Suprapubic skin (tissue), 4 donors: ENCODE measurements at regions not wholly inside any gene's neighbourhood (a gene's known extent, or its start where the extent isn't known, plus 50 kb on each side); places are given as distances from the start of the nearest gene placed in this dataset.
"Not testable (repeated sequence)": the region's sequence is repeated elsewhere in the genome, so short reads cannot be mapped to it uniquely, and the experiment has no call there.

Experiments
- DNase-seq, 2 donors: peaks; one replicate each; pipeline ENCODE4 v3.0.0-alpha.2; 2019; ENCODE audit warnings: low spot score in 2 of 2
- H3K27ac ChIP-seq: fragments of 200-600 bp; sonication (generic); one replicate; pipeline ENCODE4 v1.5.1; 2019
- H3K27me3 ChIP-seq: fragments of 200-600 bp; sonication (generic); one replicate; pipeline ENCODE4 v1.5.1; 2019
- H3K36me3 ChIP-seq: fragments of 200-600 bp; sonication (generic); one replicate; pipeline ENCODE4 v1.5.1; 2019
- H3K4me1 ChIP-seq: fragments of 200-600 bp; sonication (generic); one replicate; pipeline ENCODE4 v1.5.1; 2019
- H3K4me3 ChIP-seq: fragments of 200-600 bp; sonication (generic); one replicate; pipeline ENCODE4 v1.5.1; 2019; ENCODE audit warnings: mild to moderate bottlenecking
- H3K9me3 ChIP-seq: fragments of 200-600 bp; sonication (generic); one replicate; pipeline ENCODE4 v1.5.1; 2019
- EP300 ChIP-seq: sonication (generic); formaldehyde crosslinking; IDR thresholded peaks from one replicate; pipeline ENCODE4 v1.6.1; 2017; ENCODE audit warnings: antibody characterized with exemption
- POLR2A ChIP-seq, 2 donors: fragments of 450-650 bp; IDR thresholded peaks; one replicate each; pipeline ENCODE4 v1.6.1; 2017; ENCODE audit warnings: antibody characterized with exemption in 2 of 2, mild to moderate bottlenecking in 2 of 2, moderate library complexity in 2 of 2
- POLR2AphosphoS5 ChIP-seq, 3 donors: sonication (generic); formaldehyde crosslinking; IDR thresholded peaks; one replicate each; pipeline ENCODE4 v1.6.1; 2017; ENCODE audit warnings: antibody characterized with exemption in 3 of 3
- WGBS: methylation state at CpG from one replicate; pipeline ENCODE4 v1.1.5; 2018; 5-methylcytosine and 5-hydroxymethylcytosine counted together
- TF ChIP-seq, protein P1 (sequence below), 2 donors: fragments of 200-600 bp in 1 of 2; fragments of 450-650 bp in 1 of 2; sonication (generic) in 1 of 2; IDR thresholded peaks; one replicate each; pipeline ENCODE4 v1.5.1; 2016 to 2019; ENCODE audit warnings: antibody characterized with exemption in 2 of 2, mild to moderate bottlenecking in 1 of 2, moderate library complexity in 1 of 2

DNA sequence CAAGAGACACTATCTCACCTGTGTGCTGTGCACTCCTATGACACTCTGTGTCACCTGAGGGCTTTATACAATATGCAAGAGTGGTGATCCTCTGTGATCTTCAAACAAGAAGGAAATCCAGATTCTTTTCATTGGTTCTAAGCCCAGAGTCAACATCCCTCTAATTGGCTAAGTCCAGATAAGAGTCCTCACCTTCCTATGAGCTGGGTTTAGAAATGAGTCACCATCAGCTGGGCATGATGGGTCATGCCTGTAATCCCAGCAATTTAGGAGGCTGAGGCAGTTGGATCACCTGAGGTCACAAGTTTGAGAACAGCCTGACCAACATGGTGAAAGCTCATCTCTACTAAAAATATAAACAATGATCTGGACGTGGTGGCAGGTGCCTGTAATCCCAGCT, 144.4 kb downstream of the ZNF675 start:
- H3K9me3 ChIP-seq: no peaks in the 10 kb centered on the region
- TF ChIP-seq, protein P1, sequence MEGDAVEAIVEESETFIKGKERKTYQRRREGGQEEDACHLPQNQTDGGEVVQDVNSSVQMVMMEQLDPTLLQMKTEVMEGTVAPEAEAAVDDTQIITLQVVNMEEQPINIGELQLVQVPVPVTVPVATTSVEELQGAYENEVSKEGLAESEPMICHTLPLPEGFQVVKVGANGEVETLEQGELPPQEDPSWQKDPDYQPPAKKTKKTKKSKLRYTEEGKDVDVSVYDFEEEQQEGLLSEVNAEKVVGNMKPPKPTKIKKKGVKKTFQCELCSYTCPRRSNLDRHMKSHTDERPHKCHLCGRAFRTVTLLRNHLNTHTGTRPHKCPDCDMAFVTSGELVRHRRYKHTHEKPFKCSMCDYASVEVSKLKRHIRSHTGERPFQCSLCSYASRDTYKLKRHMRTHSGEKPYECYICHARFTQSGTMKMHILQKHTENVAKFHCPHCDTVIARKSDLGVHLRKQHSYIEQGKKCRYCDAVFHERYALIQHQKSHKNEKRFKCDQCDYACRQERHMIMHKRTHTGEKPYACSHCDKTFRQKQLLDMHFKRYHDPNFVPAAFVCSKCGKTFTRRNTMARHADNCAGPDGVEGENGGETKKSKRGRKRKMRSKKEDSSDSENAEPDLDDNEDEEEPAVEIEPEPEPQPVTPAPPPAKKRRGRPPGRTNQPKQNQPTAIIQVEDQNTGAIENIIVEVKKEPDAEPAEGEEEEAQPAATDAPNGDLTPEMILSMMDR (IDR thresholded peaks at IDR 0.05): no peak
- TF ChIP-seq EP300: no peak
- TF ChIP-seq POLR2AphosphoS5 (IDR thresholded peaks at IDR 0.05): no peak
- no peak for TF ChIP-seq POLR2A (IDR thresholded peaks at IDR 0.05)
- WGBS: 73% methylated on average over 1 of the region's 1 CpG
- no peak for DNase-seq
- no peak overlapping the region for H3K4me3 ChIP-seq
- H3K4me1 ChIP-seq: no peaks in the 10 kb centered on the region
- H3K36me3 ChIP-seq: no peaks in the 10 kb centered on the region
- no peaks in the 10 kb centered on the region for H3K27me3 ChIP-seq
- H3K27ac ChIP-seq: no peak overlapping the region

DNA sequence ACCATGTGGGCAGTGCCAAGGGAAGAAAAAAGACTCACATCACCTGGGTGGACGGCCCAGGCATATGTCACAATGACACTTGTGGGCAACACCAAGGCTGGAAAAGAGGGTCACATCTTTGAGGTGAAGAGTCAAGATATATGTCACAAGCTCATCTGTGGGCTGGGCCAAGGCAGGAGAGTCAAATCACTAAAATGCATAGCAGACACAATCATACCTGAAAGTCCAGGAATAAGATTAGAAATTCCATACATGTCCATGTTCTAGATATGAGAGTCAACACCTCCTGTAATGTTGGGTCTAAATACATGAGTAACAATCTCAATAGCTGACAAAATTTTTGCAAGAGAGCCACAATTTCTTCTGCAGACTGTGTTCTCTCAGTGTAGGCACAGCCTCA, 145.0 kb downstream of the ZNF675 start:
- Histone ChIP-seq H3K4me1 (no peaks in the 10 kb centered on the region), H3K36me3 (no peaks in the 10 kb centered on the region), H3K4me3 (no peak overlapping the region), H3K27me3 (no peaks in the 10 kb centered on the region), H3K27ac (no peak overlapping the region), H3K9me3 (no peaks in the 10 kb centered on the region)
- WGBS: 89% methylated on average over 1 of the region's 1 CpG
- DNase-seq: no peak
- TF ChIP-seq POLR2AphosphoS5 (IDR thresholded peaks at IDR 0.05): no peak

DNA sequence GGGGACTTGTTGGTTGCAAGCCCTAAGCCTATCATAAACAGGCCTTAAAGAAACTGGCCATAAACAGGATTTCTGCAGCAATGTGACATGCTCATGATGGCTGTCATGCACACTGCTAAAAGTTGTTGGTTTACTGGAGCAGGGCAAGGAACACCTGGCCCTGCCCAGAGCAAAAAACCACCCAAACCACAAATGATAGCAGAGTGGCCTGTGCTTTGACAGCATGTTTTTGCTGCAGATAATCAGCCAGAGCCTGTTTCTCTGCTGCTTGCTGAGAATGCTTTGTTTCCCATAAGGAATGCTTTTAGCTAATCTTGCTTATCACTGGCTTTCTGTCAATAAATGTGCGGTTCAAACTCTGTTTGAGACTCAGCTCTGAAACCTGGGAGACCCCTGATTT, 144.9 kb upstream of the ZNF91 start:
- DNase-seq, H3K4me1 ChIP-seq, H3K4me3 ChIP-seq, H3K36me3 ChIP-seq, H3K27ac ChIP-seq, H3K27me3 ChIP-seq, H3K9me3 ChIP-seq: not testable (repeated sequence)
- 47% methylated on average over 1 of the region's 1 CpG for WGBS

DNA sequence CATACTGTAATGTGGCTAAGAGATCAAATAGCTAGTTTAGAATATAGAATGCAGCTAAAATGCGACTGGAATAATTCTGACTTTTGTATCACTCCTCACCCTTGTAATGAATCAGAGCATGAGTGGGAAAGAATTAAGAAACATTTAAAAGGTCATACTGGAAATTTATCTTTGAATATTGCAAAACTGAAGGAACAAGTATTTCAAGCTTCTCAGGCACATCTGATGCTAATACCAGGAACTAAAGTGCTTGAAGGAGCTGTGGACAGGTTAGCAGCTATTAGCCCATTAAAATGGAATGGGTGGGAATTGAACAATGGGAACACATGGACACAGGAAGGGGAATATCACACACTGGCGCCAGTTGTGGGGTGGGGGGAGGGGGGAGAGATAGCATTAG, 144.2 kb upstream of the ZNF91 start:
- no peak overlapping the region for H3K4me3 ChIP-seq
- no peak for DNase-seq
- H3K27ac ChIP-seq: no peak overlapping the region
- no peaks in the 10 kb centered on the region for H3K4me1 ChIP-seq
- TF ChIP-seq EP300: no peak
- TF ChIP-seq, protein P1 (IDR thresholded peaks at IDR 0.05): no peak
- no peak for TF ChIP-seq POLR2A (IDR thresholded peaks at IDR 0.05)
- no peak for TF ChIP-seq POLR2AphosphoS5 (IDR thresholded peaks at IDR 0.05)
- no peaks in the 10 kb centered on the region for H3K9me3 ChIP-seq
- no peaks in the 10 kb centered on the region for H3K27me3 ChIP-seq
- no peaks in the 10 kb centered on the region for H3K36me3 ChIP-seq
- 37% methylated on average over 2 of the region's 2 CpGs for WGBS

DNA sequence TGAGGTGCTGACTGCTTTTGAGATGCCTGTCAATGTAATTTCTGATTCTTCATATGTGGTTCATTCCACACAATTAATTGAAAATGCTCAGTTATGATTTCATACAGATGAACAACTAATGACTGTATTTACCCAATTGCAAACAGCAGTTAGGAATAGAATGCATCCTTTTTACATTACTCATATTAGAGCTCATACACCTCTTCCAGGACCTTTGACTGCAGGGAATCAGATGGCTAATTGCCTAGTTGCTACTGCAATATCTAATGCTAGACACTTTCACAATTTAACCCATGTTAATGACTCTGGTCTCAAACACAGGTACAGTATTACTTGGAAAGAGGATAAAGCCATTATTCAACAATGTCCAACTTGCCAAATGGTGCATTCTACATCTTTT, 141.9 kb upstream of the ZNF91 start:
- not testable (repeated sequence) for H3K4me1 ChIP-seq, DNase-seq, H3K9me3 ChIP-seq, H3K27me3 ChIP-seq, H3K4me3 ChIP-seq, H3K27ac ChIP-seq, H3K36me3 ChIP-seq

DNA sequence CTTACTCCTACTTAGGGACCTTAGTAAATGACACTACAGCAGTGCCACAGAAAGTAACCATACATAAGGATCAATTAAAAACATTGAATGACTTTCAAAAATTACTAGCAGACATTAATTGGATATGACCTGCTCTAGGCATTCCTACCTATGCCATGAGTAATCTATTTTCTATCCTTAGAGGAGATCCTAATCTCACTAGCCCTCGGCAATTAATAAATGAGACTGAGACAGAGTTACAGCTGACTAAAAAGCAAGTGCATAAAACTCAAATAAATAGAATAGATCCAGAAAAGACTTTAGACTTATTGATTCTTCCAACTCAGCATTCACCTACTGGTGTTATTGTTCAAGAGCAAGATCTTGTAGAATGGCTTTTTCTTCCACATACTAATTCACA, 141.1 kb upstream of the ZNF91 start:
- H3K27ac ChIP-seq, H3K4me3 ChIP-seq, H3K36me3 ChIP-seq, H3K9me3 ChIP-seq, DNase-seq, H3K4me1 ChIP-seq, H3K27me3 ChIP-seq: not testable (repeated sequence)
- WGBS: 66% methylated on average over 1 of the region's 1 CpG

DNA sequence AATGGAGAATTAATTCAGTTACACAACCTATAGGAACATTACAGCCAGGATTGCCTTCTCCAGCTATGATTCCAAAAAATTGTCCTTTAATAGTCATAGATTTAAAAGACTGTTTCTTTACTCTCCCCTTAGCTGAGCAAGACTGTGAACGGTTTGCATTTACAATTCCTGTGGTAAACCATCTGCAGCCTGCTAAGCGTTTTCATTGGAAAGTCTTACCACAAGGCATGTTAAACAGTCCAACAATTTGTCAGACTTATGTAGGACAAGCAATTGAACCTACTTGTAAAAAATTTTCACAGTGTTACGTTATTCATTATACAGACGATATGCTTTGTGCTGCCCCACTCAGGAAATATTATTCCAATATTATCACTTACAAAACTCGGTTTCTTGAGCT, 140.6 kb upstream of the ZNF91 start:
- WGBS: 76% methylated on average over 5 of the region's 5 CpGs
- H3K9me3 ChIP-seq, H3K36me3 ChIP-seq, H3K4me3 ChIP-seq, DNase-seq, H3K4me1 ChIP-seq, H3K27ac ChIP-seq, H3K27me3 ChIP-seq: not testable (repeated sequence)

DNA sequence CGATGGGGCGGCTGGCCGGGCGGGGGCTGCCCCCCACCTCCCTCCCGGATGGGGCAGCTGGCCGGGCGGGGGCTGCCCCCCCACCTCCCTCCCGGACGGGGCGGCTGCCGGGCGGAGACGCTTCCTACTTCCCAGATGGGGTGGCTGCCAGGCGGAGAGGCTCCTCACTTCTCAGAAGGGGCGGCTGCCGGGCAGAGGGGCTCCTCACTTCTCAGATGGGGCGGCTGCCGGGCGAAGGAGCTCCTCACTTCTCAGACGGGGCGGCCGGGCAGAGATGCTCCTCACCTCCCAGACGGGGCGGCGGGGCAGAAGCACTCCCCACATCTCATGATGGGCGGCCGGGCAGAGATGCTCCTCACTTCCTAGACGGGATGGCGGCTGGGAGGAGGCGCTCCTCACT, 138.2 kb upstream of the ZNF91 start:
- not testable (repeated sequence) for H3K36me3 ChIP-seq, H3K27me3 ChIP-seq, DNase-seq, H3K9me3 ChIP-seq, H3K4me3 ChIP-seq, H3K27ac ChIP-seq, H3K4me1 ChIP-seq
- WGBS: 98% methylated on average over 11 of the region's 30 CpGs

DNA sequence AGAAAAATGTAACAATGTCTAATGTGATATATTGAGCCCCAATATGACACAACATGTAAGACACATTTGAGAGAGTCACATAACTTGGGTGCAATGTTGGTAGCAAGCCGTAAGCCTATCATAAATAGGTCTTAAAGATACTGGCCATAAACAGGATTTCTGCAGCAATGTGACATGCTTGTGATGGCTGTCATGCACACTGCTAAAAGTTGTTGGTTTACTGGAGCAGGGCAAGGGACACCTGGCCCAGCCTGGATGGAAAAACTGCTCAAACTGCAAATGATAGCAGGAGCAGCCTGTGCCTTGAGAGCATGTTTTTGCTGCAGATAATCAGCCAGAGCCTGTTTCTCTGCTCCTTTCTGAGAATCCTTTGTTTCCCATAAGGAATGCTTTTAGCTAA, 136.7 kb upstream of the ZNF91 start:
- H3K4me1 ChIP-seq: no peaks in the 10 kb centered on the region
- no peaks in the 10 kb centered on the region for H3K36me3 ChIP-seq
- no peak for TF ChIP-seq POLR2A (IDR thresholded peaks at IDR 0.05)
- TF ChIP-seq POLR2AphosphoS5 (IDR thresholded peaks at IDR 0.05): no peak
- TF ChIP-seq EP300: no peak
- TF ChIP-seq, protein P1 (IDR thresholded peaks at IDR 0.05): no peak
- H3K27ac ChIP-seq: no peak overlapping the region
- H3K9me3 ChIP-seq: peaks cover 3% of the 10 kb centered on the region
- H3K27me3 ChIP-seq: no peaks in the 10 kb centered on the region
- DNase-seq: no peak
- no peak overlapping the region for H3K4me3 ChIP-seq
- WGBS: 93% methylated on average over 1 of the region's 1 CpG
